Aorta (tissue), 5 donors: ENCODE measurements at regions not wholly inside any gene's neighbourhood (a gene's known extent, or its start where the extent isn't known, plus 50 kb on each side); places are given as distances from the start of the nearest gene placed in this dataset.
"Not testable (repeated sequence)": the region's sequence is repeated elsewhere in the genome, so short reads cannot be mapped to it uniquely, and the experiment has no call there.

Experiments used
- ATAC-seq: fragments of 200-7000 bp; cut with Tn5 transposase; one replicate; pipeline ENCODE4 v1.9.1; 2022; ENCODE audit warnings: moderate library complexity; ENCODE audit not compliant: low FRiP score
- DNase-seq, 2 donors: peaks; one replicate each; pipeline ENCODE4 v3.0.0-alpha.2; 2020
- H3K27ac ChIP-seq, 2 donors: one replicate each; pipeline ENCODE4 v1.5.1; 2013; ENCODE audit warnings: low read length in 2 of 2, mild to moderate bottlenecking in 2 of 2, moderate library complexity in 2 of 2, control low read depth in 1 of 2, inconsistent platforms in 1 of 2, low read depth in 1 of 2
- H3K27me3 ChIP-seq, 2 donors: one replicate each; pipeline ENCODE4 v1.6.1; 2013; ENCODE audit warnings: control low read depth in 1 of 2, low read length in 1 of 2, mild to moderate bottlenecking in 1 of 2, moderate library complexity in 1 of 2; ENCODE audit not compliant: insufficient read depth in 2 of 2, control insufficient read depth in 1 of 2
- H3K36me3 ChIP-seq, 2 donors: one replicate each; pipeline ENCODE4 v1.6.1; 2013; ENCODE audit warnings: control low read depth in 1 of 2, low read length in 1 of 2, mild to moderate bottlenecking in 1 of 2; ENCODE audit not compliant: insufficient read depth in 2 of 2, control insufficient read depth in 1 of 2
- H3K4me1 ChIP-seq, 2 donors: one replicate each; pipeline ENCODE4 v1.6.1; 2013; ENCODE audit warnings: low read length in 2 of 2, control low read depth in 1 of 2, mild to moderate bottlenecking in 1 of 2, moderate library complexity in 1 of 2; ENCODE audit not compliant: insufficient read depth in 2 of 2, control insufficient read depth in 1 of 2
- H3K4me3 ChIP-seq, 2 donors: one replicate each; pipeline ENCODE4 v1.5.1; 2013; ENCODE audit warnings: low read length in 2 of 2, control low read depth in 1 of 2, mild to moderate bottlenecking in 1 of 2
- H3K9me3 ChIP-seq: one replicate; pipeline ENCODE4 v1.6.1; 2013; ENCODE audit warnings: mild to moderate bottlenecking, low read length; ENCODE audit not compliant: control insufficient read depth
- WGBS, 2 donors: extraction: QIAGEN DNeasy Blood & Tissue Kit; methylation state at CpG; one replicate each; pipeline ENCODE4 v1.1.7; 2013; 5-methylcytosine and 5-hydroxymethylcytosine counted together
- intact Hi-C, 2 donors: fragments of 100-400 bp; cut with DNase I; formaldehyde crosslinking; loops; one replicate each; pipeline versions ENCODE4 v1.14.2 to v1.15.0; 2022
- donor health status: healthy with polysubstance abuse.
- donor health status: Bipolar disorder and iron deficiency.
- donor health status: DM: no; HTN: no; CAD: no.
- donor health status: DM: no; HTN: no; CAD: no.
- donor health status: DM: yes; HTN: yes; CAD: no.

DNA sequence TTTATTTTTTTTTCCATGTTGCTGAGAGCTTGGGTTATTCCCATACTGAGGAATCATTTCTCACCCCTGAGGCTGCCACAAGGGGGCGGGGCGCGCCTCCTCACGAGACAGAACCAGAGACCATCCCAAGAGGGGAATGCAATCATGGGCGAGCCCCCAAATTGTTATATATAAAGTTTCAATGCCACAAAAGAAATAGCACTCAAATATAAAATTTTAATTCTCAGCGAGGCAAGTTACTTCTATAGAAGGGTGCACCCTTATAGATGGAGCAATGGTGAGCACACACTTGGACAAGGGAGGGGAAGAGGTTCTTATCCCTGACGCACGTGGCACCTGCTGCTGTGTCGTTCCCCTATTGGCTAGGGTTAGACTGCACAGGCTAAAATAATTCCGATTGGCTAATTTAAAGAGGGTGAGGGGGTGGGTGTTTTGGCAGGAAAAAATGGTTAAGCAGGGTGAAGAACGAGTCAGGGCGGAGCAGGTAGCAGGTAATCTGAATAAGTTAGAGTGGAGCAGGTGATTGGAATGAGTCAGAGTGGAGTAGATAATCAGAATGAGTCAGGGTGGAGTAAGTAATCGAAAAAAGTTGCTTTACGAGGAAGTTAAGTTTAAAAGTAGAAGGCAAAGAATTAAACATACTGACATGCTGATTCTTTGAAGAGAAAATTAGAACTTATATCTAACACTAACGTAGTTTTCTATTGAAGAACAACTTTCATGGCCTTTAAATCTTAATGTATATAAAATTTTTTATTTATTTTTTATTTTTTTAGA, 177.5 kb downstream of the MTCL1 start:
- no peak for ATAC-seq
- Histone ChIP-seq H3K27ac (no peak overlapping the region), H3K4me3 (no peak overlapping the region), H3K27me3 (no peaks in the 10 kb centered on the region), H3K9me3 (peaks cover 1% of the 10 kb centered on the region), H3K36me3 (no peaks in the 10 kb centered on the region), H3K4me1 (no peaks in the 10 kb centered on the region)
- WGBS, 2 donors = 74 to 78% methylated on average over 15 of the region's 15 CpGs
- intact Hi-C loops = no loop called here
- DNase-seq = no peak

DNA sequence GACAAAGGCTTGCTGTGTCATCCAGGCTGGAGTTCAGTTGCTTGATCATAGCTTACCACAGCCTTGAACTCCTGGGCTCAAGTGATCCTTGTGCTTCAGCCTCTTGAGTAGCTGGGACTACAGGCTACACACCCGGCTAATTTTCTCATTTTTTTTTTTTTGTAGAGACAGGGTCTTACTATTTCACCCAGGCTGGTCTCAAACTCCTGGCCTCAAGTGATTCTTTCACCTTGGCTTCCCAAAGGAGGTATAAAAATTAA, 178.0 kb downstream of the MTCL1 start:
- Histone ChIP-seq H3K36me3 (no peaks in the 10 kb centered on the region), H3K4me1 (no peaks in the 10 kb centered on the region), H3K9me3 (peaks cover 1% of the 10 kb centered on the region), H3K4me3 (no peak overlapping the region), H3K27ac (no peak overlapping the region), H3K27me3 (no peaks in the 10 kb centered on the region)
- no peak for DNase-seq
- no peak for ATAC-seq
- intact Hi-C loops = no loop called here
- WGBS, 2 donors = 93 to 100% methylated on average over 1 of the region's 1 CpG

DNA sequence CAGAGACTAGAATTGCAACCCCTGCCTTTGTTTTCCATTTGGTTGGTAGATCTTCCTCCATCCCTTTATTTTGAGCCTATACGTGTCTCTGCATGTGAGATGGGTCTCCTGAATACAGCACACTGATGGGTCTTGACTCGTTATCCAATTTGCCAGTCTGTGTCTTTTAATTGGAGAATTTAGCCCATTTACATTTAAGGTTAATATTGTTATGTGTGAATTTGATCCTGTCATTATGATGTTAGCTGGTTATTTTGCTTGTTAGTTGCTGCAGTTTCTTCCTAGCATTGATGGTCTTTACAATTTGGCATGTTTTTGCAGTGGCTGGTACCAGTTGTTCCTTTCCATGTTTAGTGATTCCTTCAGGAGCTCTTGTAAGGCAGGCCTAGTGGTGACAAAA, 182.5 kb downstream of the MTCL1 start:
- ATAC-seq, H3K27me3 ChIP-seq, intact Hi-C loops, H3K27ac ChIP-seq, H3K4me3 ChIP-seq, DNase-seq, H3K9me3 ChIP-seq, H3K36me3 ChIP-seq, H3K4me1 ChIP-seq: not testable (repeated sequence)
- 93 to 94% methylated on average over 2 of the region's 2 CpGs for WGBS, 2 donors

DNA sequence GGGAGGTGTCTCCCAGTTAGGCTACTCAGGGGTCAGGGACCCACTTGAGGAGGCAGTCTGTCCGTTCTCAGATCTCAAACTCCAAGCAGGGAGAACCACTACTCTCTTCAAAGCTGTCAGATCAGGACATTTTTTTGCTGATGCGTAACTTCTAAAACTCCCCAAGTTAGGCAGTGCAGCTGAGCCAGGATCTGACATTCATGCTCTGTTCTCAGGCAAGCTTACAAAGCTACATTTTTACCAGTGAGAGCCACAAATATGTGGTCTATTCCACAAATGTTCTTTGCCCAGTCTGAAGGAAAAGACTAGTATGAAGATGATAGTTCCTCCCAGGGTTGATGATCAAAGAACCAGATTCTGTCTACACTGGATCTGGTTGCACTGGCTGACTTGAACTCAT, 184.1 kb downstream of the MTCL1 start:
- ATAC-seq (no peak), DNase-seq (no peak)
- no peak overlapping the region for H3K4me3 ChIP-seq
- H3K4me1 ChIP-seq = no peaks in the 10 kb centered on the region
- 70 to 71% methylated on average over 2 of the region's 2 CpGs for WGBS, 2 donors
- no peak overlapping the region for H3K27ac ChIP-seq
- intact Hi-C loops = no loop called here
- H3K27me3 ChIP-seq = no peaks in the 10 kb centered on the region
- H3K9me3 ChIP-seq = no peaks in the 10 kb centered on the region
- H3K36me3 ChIP-seq = no peaks in the 10 kb centered on the region

DNA sequence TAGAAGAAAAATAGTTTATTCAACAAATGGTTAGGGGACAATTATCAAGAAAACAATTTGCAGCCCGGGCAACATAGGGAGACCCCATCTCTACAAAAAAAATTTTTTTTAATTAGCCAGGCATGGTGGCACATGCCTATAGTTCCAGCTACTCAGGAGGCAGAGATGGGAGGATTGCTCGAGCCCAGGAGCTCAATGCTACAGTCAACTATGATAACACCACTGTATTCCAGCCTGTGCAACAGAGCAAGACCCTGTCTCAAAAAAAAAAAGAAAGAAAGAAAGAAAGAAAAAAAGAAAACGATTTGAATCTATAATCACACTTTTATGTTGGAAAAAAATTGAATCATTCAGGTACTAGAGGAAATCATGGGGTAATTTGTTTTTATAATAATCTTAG, 185.1 kb downstream of the MTCL1 start:
- H3K27ac ChIP-seq, ATAC-seq, intact Hi-C loops, H3K4me3 ChIP-seq, H3K4me1 ChIP-seq, H3K9me3 ChIP-seq, H3K27me3 ChIP-seq, DNase-seq, H3K36me3 ChIP-seq: not testable (repeated sequence)
- WGBS, 2 donors = 63 to 65% methylated on average over 3 of the region's 3 CpGs

DNA sequence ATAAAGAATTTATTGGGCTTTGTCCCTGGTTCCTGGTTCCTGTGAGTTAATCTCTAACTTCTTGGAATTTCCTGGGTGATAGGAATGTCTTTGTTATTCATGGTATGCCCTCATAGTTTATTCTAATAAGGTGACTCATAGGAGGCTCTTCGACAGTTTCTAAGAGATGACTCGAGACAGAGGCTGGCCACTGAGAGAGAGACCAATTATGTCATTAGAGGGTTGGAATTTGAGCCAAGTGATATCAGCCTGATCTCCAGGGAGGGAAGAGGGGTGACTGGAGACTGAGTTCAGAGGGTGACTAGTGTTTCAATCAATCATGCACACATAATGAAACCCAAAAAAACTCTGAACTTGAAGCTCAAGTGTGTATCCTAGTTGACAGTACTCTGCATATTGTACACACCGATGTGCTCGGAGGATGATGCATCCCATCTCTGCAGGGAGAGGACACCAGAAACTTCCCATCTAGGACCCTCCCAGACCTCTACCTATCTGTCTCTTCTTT, 185.7 kb downstream of the MTCL1 start:
- no peak for DNase-seq
- H3K4me3 ChIP-seq = no peak overlapping the region
- WGBS, 2 donors = 40 to 48% methylated on average over 4 of the region's 4 CpGs
- intact Hi-C loops = no loop called here
- H3K9me3 ChIP-seq = peaks cover 2% of the 10 kb centered on the region
- no peaks in the 10 kb centered on the region for H3K36me3 ChIP-seq
- ATAC-seq = no peak
- H3K27me3 ChIP-seq = no peaks in the 10 kb centered on the region
- no peak overlapping the region for H3K27ac ChIP-seq
- no peaks in the 10 kb centered on the region for H3K4me1 ChIP-seq

DNA sequence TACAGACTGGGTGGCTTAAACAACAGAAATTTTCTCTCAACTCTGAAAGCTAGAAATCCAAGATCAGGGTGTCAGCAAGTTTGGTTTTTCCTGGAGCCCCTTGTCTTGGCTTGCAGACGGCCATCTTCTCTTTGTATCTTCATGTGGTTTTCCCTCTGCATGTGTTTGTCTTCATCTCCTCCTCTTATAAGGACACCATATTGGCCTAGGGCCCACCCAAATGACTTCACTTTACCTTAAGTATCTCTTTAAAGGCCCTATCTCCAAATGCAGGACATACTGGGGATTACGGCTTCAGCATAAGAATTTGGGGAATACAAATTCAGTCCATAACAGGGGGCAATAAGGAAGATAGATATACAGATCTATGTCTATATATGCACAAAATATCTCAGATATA, 187.9 kb downstream of the MTCL1 start:
- intact Hi-C loops = no loop called here
- H3K9me3 ChIP-seq = peaks cover 4% of the 10 kb centered on the region
- DNase-seq (no peak), ATAC-seq (no peak)
- H3K27ac ChIP-seq = no peak overlapping the region
- H3K27me3 ChIP-seq = no peaks in the 10 kb centered on the region
- H3K36me3 ChIP-seq = no peaks in the 10 kb centered on the region
- 93 to 96% methylated on average over 2 of the region's 2 CpGs for WGBS, 2 donors
- no peaks in the 10 kb centered on the region for H3K4me1 ChIP-seq
- H3K4me3 ChIP-seq = no peak overlapping the region

DNA sequence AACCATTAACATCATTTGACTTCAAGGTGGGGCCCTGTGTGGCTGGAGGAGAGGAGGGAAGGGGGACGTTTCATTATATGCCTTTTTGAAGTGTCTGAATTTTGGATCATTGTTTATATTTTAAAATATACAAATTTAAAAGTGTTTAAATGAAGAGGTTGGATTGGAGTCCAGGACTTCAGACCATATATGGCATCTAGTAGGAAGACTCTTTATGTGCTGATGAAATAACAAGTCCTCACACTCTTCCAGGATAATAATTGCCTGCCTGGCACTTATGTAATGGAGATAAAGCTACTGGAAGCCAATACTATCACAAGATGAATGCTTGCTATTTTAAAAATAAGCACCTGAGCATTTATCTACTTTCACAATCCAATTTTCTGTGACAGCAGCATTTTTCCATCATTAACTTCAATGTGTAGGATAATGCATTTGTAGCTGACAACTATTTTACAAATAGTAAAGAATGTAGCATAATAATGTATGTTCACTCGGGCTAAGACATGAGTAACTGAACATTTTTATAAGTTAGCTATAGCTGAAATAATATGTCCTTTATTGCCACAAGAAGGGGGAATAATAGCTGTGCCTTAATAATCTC, 188.4 kb downstream of the MTCL1 start:
- DNase-seq = no peak
- H3K9me3 ChIP-seq = peaks cover 4% of the 10 kb centered on the region
- H3K4me3 ChIP-seq = no peak overlapping the region
- ATAC-seq = no peak
- no peak overlapping the region for H3K27ac ChIP-seq
- H3K4me1 ChIP-seq = no peaks in the 10 kb centered on the region
- H3K27me3 ChIP-seq = no peaks in the 10 kb centered on the region
- WGBS, 2 donors = 59 to 63% methylated on average over 2 of the region's 2 CpGs
- intact Hi-C loops = no loop called here
- H3K36me3 ChIP-seq = no peaks in the 10 kb centered on the region

DNA sequence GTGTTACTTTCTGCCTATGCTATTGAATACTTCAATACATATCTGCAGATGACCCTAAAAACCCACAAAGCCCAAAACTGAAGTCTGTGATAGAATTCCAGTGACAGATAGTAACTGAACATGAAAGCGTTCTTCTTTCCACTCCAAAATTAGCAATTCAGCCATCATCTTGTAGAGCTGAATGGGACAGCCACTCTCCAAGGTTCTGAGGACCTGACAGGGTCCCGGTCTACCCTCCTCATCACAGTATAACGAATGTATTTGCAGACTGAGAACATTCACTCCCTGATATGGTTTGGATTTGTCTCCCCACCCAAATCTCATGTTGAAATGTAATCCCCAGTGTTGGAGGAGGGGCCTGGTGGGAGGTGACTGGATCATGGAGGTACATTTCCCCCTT, 189.5 kb downstream of the MTCL1 start:
- ATAC-seq = no peak
- intact Hi-C loops = no loop called here
- no peaks in the 10 kb centered on the region for H3K27me3 ChIP-seq
- H3K4me1 ChIP-seq = no peaks in the 10 kb centered on the region
- DNase-seq = no peak
- no peak overlapping the region for H3K4me3 ChIP-seq
- no peak overlapping the region for H3K27ac ChIP-seq
- H3K9me3 ChIP-seq = peaks cover 4% of the 10 kb centered on the region
- WGBS, 2 donors = 77 to 79% methylated on average over 3 of the region's 3 CpGs
- no peaks in the 10 kb centered on the region for H3K36me3 ChIP-seq
